ENCODE measurements at regions not wholly inside any gene's neighbourhood (a gene's known extent, or its start where the extent isn't known, plus 50 kb on each side); places are given as distances from the start of the nearest gene placed in this dataset.

DNA sequence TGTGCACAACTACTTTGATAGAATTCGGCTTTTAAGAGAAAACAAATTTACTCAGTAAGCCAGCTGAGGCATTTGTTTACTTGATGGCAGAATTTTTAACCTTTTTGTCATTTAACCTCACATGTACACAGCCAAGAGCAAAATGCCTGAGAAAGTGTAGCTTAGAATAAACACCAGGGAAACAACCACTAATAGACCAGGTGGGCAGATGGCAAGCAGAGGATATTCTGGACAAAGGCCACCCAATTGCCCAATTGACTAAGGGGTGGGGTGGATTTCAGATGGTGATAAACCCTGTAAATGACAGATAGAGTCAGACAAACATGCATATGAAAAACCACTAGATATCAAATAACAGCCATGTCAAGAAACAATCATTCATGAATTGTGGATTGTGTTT is 190.7 kb upstream of the FBXL4 start:
- Histone ChIP-seq H3K4me3 (ENCODE audit: low read depth in 1 of 2, low read length in 1 of 2) (no peak overlapping the region), H3K27me3 (peaks cover 33% of the 10 kb centered on the region), H3K27ac (no peak overlapping the region), H3K36me3 (no peaks in the 10 kb centered on the region), H3K4me1 (ENCODE audit: control insufficient read depth in 1 of 2, insufficient read depth in 1 of 2, low read depth in 1 of 2, low read length in 1 of 2) (no peaks in the 10 kb centered on the region), H3K9me3 (no peaks in the 10 kb centered on the region)
- TF ChIP-seq, protein P1, sequence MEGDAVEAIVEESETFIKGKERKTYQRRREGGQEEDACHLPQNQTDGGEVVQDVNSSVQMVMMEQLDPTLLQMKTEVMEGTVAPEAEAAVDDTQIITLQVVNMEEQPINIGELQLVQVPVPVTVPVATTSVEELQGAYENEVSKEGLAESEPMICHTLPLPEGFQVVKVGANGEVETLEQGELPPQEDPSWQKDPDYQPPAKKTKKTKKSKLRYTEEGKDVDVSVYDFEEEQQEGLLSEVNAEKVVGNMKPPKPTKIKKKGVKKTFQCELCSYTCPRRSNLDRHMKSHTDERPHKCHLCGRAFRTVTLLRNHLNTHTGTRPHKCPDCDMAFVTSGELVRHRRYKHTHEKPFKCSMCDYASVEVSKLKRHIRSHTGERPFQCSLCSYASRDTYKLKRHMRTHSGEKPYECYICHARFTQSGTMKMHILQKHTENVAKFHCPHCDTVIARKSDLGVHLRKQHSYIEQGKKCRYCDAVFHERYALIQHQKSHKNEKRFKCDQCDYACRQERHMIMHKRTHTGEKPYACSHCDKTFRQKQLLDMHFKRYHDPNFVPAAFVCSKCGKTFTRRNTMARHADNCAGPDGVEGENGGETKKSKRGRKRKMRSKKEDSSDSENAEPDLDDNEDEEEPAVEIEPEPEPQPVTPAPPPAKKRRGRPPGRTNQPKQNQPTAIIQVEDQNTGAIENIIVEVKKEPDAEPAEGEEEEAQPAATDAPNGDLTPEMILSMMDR (IDR thresholded peaks at IDR 0.05) = no peak

GRCh38 chr6:99137314-99137713 is 189.6 kb upstream of the FBXL4 start:
- Histone ChIP-seq H3K27ac (no peak overlapping the region), H3K27me3 (peaks cover 38% of the 10 kb centered on the region), H3K36me3 (no peaks in the 10 kb centered on the region), H3K4me1 (ENCODE audit: control insufficient read depth in 1 of 2, insufficient read depth in 1 of 2, low read depth in 1 of 2, low read length in 1 of 2) (no peaks in the 10 kb centered on the region), H3K4me3 (ENCODE audit: low read depth in 1 of 2, low read length in 1 of 2) (no peak overlapping the region), H3K9me3 (no peaks in the 10 kb centered on the region)
- TF ChIP-seq, protein P1 (IDR thresholded peaks at IDR 0.05) = no peak

- no peaks in the 10 kb centered on the region for H3K9me3 ChIP-seq
- H3K36me3 ChIP-seq = no peaks in the 10 kb centered on the region
- H3K4me3 ChIP-seq (ENCODE audit: low read depth in 1 of 2, low read length in 1 of 2) = no peak overlapping the region
- no peaks in the 10 kb centered on the region for H3K4me1 ChIP-seq (ENCODE audit: control insufficient read depth in 1 of 2, insufficient read depth in 1 of 2, low read depth in 1 of 2, low read length in 1 of 2)
- no peak overlapping the region for H3K27ac ChIP-seq
- peaks cover 38% of the 10 kb centered on the region for H3K27me3 ChIP-seq
- TF ChIP-seq, protein P1 (IDR thresholded peaks at IDR 0.05) = no peak
Observed at GRCh38 chr6:99136488-99136887, 188.7 kb upstream of the FBXL4 start.

DNA sequence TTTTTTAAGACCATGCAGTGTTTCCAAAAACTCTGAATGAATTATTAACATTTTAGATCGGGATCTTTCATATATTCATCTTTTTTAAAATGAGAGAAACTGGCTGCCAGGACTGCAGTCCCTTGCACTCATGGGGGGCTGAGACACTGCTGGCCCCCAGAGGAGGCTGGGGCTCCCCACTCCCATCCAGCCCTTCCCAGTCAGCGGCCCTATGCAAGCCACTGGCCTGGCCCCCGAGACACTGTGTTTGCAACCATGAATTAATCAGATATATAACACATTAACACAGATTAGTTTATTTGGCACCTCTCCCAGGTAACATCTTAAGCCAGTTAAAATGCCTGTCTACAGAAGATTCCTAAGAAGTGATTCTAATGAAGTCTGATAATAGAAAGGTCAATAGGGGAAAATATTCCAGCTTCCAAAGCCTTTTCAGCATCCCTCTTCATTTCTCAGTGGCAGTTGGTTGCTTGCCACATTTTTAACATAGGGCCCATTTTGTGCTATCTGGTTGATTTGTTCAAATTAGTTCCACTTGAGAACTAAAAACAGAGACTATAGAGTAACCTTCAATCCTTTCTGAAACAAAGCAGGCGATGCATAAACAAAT is 184.4 kb upstream of the FBXL4 start:
- no peaks in the 10 kb centered on the region for H3K36me3 ChIP-seq
- peaks cover 27% of the 10 kb centered on the region for H3K27me3 ChIP-seq
- no peak overlapping the region for H3K27ac ChIP-seq
- no peaks in the 10 kb centered on the region for H3K9me3 ChIP-seq
- TF ChIP-seq, protein P1 (IDR thresholded peaks at IDR 0.05) = no peak
- H3K4me3 ChIP-seq (ENCODE audit: low read depth in 1 of 2, low read length in 1 of 2) = no peak overlapping the region
- H3K4me1 ChIP-seq (ENCODE audit: control insufficient read depth in 1 of 2, insufficient read depth in 1 of 2, low read depth in 1 of 2, low read length in 1 of 2) = no peaks in the 10 kb centered on the region

- Histone ChIP-seq H3K9me3 (no peaks in the 10 kb centered on the region), H3K4me3 (ENCODE audit: low read depth in 1 of 2, low read length in 1 of 2) (no peak overlapping the region)
Observed at GRCh38 chr6:99130897-99131873, 183.4 kb upstream of the FBXL4 start.

More at GRCh38 chr6:99130897-99131873, 183.4 kb upstream of the FBXL4 start:
- no peak overlapping the region for H3K27ac ChIP-seq
- no peaks in the 10 kb centered on the region for H3K4me1 ChIP-seq (ENCODE audit: control insufficient read depth in 1 of 2, insufficient read depth in 1 of 2, low read depth in 1 of 2, low read length in 1 of 2)
- TF ChIP-seq, protein P1 (IDR thresholded peaks at IDR 0.05) = no peak
- peaks cover 34% of the 10 kb centered on the region for H3K27me3 ChIP-seq
- H3K36me3 ChIP-seq = no peaks in the 10 kb centered on the region

Data from neutrophil (primary cell).